Caki2 (cell line): ENCODE measurements at regions not wholly inside any gene's neighbourhood (a gene's known extent, or its start where the extent isn't known, plus 50 kb on each side); places are given as distances from the start of the nearest gene placed in this dataset.
A peak's percentile ranks its signal among the peaks of the same experiment; 100 is the strongest.
"Not testable (repeated sequence)": the region's sequence is repeated elsewhere in the genome, so short reads cannot be mapped to it uniquely, and the experiment has no call there.

ENCODE experiments used
- DNase-seq: peaks from one replicate; pipeline ENCODE4 v3.0.0-alpha.2; 2015; ENCODE audit warnings: low read depth
- in situ Hi-C: cut with HindIII; loops from 2 replicates; pipeline ENCODE4 v1.10.0; 2016; ENCODE audit warnings: low sequenced_read_pairs, low pct_unique_long_range_greater_than_20kb, mixed read lengths

- no peak for DNase-seq
- in situ Hi-C loops = no loop called here
Observed at GRCh38 chr9:74358959-74359358, 138.2 kb upstream of the RORB start.

- DNase-seq = no peak
- in situ Hi-C loops = no loop called here
Observed at GRCh38 chr9:74361508-74361907, 135.6 kb upstream of the RORB start.

GRCh38 chr9:74362423-74362822 is 134.7 kb upstream of the RORB start:
- in situ Hi-C loops = no loop called here
- DNase-seq = no peak

GRCh38 chr9:74366111-74366510 is 131.0 kb upstream of the RORB start:
- in situ Hi-C loops = no loop called here
- no peak for DNase-seq

GRCh38 chr9:74369844-74370243 is 127.3 kb upstream of the RORB start:
- DNase-seq = no peak
- in situ Hi-C loops = no loop called here

GRCh38 chr9:74373348-74373747 is 123.8 kb upstream of the RORB start:
- no peak for DNase-seq
- in situ Hi-C loops = no loop called here

GRCh38 chr9:74379718-74380117 is 117.4 kb upstream of the RORB start:
- in situ Hi-C loops = no loop called here
- DNase-seq = peak; percentile 34

GRCh38 chr9:74391816-74392215 is 105.3 kb upstream of the RORB start:
- in situ Hi-C loops = no loop called here
- no peak for DNase-seq

GRCh38 chr9:74403581-74403980 is 93.6 kb upstream of the RORB start:
- in situ Hi-C loops = no loop called here
- DNase-seq = no peak

GRCh38 chr9:74404620-74405019 is 92.5 kb upstream of the RORB start:
- in situ Hi-C loops = no loop called here
- no peak for DNase-seq

- no peak for DNase-seq
- in situ Hi-C loops = no loop called here
Observed at GRCh38 chr9:74407166-74407565, 90.0 kb upstream of the RORB start.

- no peak for DNase-seq
- in situ Hi-C loops = no loop called here
Observed at GRCh38 chr9:74412236-74412979, 84.7 kb upstream of the RORB start.

GRCh38 chr9:74413876-74414275 is 83.3 kb upstream of the RORB start:
- DNase-seq = no peak
- in situ Hi-C loops = no loop called here

GRCh38 chr9:74414325-74414724 is 82.8 kb upstream of the RORB start:
- in situ Hi-C loops = no loop called here
- no peak for DNase-seq

GRCh38 chr9:74415995-74416394 is 81.1 kb upstream of the RORB start:
- in situ Hi-C loops = no loop called here
- DNase-seq = no peak

GRCh38 chr9:74424488-74424887 is 72.6 kb upstream of the RORB start:
- in situ Hi-C loops, DNase-seq: not testable (repeated sequence)

GRCh38 chr9:74431467-74431866 is 65.7 kb upstream of the RORB start:
- in situ Hi-C loops = no loop called here
- no peak for DNase-seq

GRCh38 chr9:74443036-74443750 is 53.9 kb upstream of the RORB start:
- no peak for DNase-seq
- in situ Hi-C loops = no loop called here

- in situ Hi-C loops = no loop called here
Observed at GRCh38 chr9:74444369-74444768, 52.8 kb upstream of the RORB start.

More at GRCh38 chr9:74444369-74444768, 52.8 kb upstream of the RORB start:
- no peak for DNase-seq
